HG03565 (cell line): ENCODE measurements at regions not wholly inside any gene's neighbourhood (a gene's known extent, or its start where the extent isn't known, plus 50 kb on each side); places are given as distances from the start of the nearest gene placed in this dataset.
A peak's percentile ranks its signal among the peaks of the same experiment; 100 is the strongest.

ENCODE experiments used
- ATAC-seq: cut with Tn5 transposase; IDR thresholded peaks from one replicate; pipeline ENCODE4 v1.9.1; 2021; ENCODE audit warnings: mild to moderate bottlenecking, moderate library complexity; ENCODE audit not compliant: unreplicated experiment

- ATAC-seq = no peak
Measured at GRCh38 chr14:38103542-38104225, 104.0 kb upstream of the SSTR1 start.

DNA sequence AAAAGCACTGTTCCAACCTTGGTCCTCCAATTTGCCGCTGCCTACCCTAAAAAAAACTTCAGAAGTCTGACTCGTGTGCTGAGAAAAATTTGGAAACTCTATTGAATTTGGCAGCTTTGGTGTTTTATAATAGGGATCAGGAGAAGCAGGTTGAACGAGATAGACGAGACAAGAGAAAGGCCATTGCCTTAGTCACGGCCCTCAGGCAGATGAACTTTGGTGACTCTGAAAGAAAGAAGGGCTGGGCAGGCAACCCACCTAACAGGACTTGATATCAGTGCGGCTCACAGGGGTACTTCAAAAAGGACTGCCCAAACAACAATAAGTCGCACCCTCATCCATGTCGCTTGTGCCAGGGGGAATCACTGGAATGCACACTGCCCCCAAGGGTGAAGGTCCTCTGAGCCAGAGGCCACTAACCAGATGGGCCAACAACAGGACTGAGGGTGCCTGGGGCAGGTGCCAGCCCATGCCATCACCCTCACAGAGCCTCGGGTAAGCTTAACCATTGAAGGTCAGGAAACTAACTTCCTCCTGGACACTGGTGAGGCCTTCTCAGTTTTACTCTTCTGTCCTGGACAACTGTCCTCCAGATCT is 102.5 kb upstream of the SSTR1 start:
- no peak for ATAC-seq

GRCh38 chr14:38107216-38107631 is 100.5 kb upstream of the SSTR1 start:
- ATAC-seq = peak; percentile 82

DNA sequence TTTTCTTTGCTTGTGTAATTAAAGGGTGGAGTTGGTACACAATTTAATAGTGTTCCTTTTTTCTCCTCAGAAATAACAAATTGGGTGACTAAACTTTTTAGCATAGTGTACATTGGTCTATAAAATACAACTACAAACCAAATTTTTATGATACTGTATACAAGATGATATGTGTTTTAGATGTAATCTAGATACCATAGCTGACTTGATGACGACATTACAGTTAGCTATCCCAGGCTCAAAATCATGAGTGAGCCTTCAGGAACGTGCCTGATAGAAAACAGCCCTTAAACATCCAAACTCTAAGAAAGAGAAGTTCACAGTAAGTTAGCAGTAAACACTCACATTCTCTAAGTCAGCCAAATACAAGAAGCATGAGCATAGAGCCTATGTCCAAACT is 99.0 kb upstream of the SSTR1 start:
- ATAC-seq = no peak

GRCh38 chr14:38110258-38110657 is 97.4 kb upstream of the SSTR1 start:
- no peak for ATAC-seq

- no peak for ATAC-seq
Measured at GRCh38 chr14:38111046-38111445, 96.7 kb upstream of the SSTR1 start.

DNA sequence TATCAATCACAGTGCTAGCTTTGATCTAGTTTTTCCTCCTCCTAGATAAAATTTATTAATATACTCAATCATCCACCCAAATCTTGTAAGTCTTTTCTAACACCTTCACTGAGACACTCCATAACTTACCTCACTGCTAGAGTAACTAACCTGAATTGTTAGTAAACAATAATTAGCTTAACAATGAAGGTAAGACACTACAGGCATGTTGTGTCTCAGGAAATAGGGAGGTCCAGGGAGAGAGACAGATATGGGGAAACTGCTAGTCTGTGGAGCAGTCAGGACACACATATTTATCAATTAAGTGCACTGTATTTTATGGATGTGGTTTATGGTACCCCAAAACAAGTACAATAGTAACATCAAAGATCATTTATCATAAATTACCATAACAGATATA is 94.2 kb upstream of the SSTR1 start:
- no peak for ATAC-seq

- ATAC-seq = no peak
Measured at GRCh38 chr14:38116895-38117294, 90.8 kb upstream of the SSTR1 start.

GRCh38 chr14:38120109-38120508 is 87.6 kb upstream of the SSTR1 start:
- ATAC-seq = no peak

- no peak for ATAC-seq
Measured at GRCh38 chr14:38121320-38122020, 86.2 kb upstream of the SSTR1 start.

- ATAC-seq = no peak
Measured at GRCh38 chr14:38122241-38122640, 85.5 kb upstream of the SSTR1 start.

DNA sequence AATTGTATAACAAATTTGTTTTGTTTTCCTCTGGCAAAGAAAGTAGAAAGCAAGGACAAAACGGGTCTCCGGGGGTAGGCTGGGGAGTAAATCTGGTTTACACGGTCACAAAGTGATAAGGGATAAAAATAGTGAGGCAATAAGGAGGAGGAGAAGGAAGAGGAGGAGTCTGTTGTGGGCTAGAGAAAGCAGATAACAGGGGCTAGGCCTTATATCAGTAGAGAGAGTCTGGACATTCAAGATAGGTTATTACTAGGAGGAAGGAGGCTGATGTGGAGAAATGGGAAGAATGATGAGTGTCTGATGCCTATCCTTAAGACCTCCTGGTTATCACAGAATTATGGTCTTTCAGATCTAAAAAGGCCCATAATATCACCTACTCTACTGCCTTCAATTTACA is 83.2 kb upstream of the SSTR1 start:
- no peak for ATAC-seq

DNA sequence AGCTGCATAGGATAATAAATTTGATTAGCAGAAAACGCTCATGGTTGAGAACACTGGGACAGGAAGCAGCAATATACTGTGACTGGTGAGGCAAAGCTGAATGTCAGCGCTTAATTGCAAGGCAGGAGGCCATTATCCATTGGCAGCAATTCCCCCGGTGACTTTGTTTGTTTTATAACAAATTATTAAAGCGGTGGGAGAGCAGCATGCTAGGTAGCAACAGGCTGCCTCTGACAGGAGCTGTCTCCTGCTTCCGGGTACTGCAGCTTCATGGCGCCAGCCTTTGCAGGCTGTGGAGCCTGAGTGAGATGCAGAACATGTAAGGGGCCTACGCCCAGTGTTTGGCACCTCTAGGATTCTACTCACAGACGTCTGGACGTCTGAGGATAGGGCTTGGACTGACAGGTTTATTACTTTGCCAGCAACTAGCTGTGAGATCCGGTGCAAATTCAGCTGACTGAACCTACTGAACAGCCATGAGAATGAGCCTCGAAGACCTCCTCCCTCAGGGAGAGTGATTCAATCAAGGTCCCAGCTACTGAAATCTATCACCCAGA is 82.1 kb upstream of the SSTR1 start:
- no peak for ATAC-seq

DNA sequence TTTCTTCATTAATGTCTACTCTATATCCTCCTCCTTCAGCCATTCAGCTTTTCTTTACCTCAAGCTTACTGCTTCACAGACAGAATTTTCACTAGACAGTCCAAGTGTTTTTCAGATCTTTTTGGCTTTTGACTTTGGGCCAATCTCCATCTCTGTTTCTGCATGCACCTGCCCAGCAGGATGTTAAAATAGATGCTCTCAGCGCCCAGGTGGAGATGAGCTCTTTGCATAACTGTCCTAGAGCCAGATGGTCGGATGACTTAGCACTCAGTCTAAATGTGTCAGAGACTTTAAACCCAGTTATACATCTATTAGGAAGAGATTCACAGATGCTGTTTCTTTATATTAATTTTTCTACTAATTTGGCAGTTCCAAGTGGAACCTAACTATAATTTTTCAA is 80.3 kb upstream of the SSTR1 start:
- ATAC-seq = no peak

DNA sequence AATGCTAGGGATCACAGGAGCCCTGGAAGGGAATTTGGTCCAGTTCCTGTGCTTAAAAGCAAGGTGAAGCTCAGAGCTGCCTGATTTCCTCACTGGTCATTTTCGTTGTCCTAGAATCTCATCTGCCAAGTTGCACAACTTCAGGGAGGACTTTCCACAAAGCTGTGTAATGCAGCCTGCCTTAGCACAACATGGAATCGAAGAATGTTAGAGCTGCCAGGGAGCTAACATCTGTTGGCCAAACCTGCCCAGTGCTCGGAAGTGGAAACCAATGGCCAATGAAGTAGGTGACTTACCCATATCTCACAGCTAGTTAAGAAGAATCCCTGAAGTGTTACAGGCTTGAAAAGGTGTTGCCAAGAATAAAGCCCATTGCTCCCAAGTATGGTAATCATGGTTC is 79.9 kb upstream of the SSTR1 start:
- no peak for ATAC-seq

GRCh38 chr14:38128640-38129039 is 79.1 kb upstream of the SSTR1 start:
- no peak for ATAC-seq

GRCh38 chr14:38129192-38129591 is 78.5 kb upstream of the SSTR1 start:
- ATAC-seq = no peak

GRCh38 chr14:38129705-38130104 is 78.0 kb upstream of the SSTR1 start:
- no peak for ATAC-seq

GRCh38 chr14:38134416-38135030 is 73.2 kb upstream of the SSTR1 start:
- no peak for ATAC-seq

DNA sequence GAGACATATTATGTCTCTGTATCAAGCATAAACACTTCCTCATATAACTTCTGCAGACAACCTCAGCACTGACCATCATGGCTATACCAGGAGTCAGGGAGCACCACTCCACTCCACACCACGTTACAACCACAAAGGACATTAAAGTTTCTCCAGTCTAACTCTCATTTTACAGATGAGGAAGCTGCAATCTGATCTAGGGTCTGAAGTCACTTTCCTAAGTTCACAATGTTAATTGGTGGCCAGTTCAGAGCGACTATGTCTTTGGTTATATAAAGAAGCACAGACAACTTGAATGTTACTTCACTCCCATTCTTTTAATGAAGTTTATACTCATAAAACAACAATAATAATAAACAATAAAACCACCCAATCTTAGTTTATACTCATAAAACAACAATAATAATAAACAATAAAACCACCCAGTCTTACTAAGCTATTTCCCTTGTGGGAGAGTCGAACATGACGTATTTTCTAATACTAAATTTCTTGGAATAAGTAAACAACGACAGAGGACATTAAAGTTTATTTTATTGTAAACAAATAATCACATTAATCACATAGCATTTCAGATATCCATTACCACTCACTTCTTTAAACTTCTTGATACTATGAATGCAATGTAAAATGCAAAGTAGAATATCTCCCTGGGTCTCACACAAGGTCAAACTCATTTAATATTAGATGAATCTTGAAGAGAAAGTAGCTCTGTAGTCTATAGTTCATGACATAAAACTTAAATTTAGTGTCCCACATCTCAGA is 72.4 kb upstream of the SSTR1 start:
- ATAC-seq = no peak

- ATAC-seq = no peak
Measured at GRCh38 chr14:38137005-38137404, 70.7 kb upstream of the SSTR1 start.
